Activated CD8-positive, alpha-beta T cell treated with anti-CD3 and anti-CD28 coated beads for 36 hours (primary cell): ENCODE measurements at regions not wholly inside any gene's neighbourhood (a gene's known extent, or its start where the extent isn't known, plus 50 kb on each side); places are given as distances from the start of the nearest gene placed in this dataset.

Source experiments
- ATAC-seq: fragments of 200-7000 bp; cut with Tn5 transposase; one replicate; pipeline ENCODE4 v1.10.0; 2021; ENCODE audit warnings: mild to moderate bottlenecking, moderate library complexity
- CTCF ChIA-PET: fragments of 350-600 bp; sonication (Branson Sonifier 250); formaldehyde crosslinking; loops from one replicate; lab custom pipeline; 2021; ENCODE audit warnings: antibody characterized with exemption; lab: Charles Lee
- POLR2A ChIA-PET: fragments of 350-600 bp; sonication (Branson Sonifier 250); formaldehyde crosslinking; loops from one replicate; lab custom pipeline; 2021; ENCODE audit warnings: antibody characterized with exemption; lab: Charles Lee
- DNase-seq: peaks from one replicate; pipeline ENCODE4 v3.0.0-alpha.2; 2020
- H3K27ac Mint-ChIP-seq: one replicate; pipeline ENCODE4 v1.8.0; 2021; ENCODE audit warnings: mild to moderate bottlenecking, mixed read lengths
- H3K27me3 Mint-ChIP-seq: one replicate; pipeline ENCODE4 v1.8.0; 2021; ENCODE audit warnings: mixed read lengths
- H3K36me3 Mint-ChIP-seq: one replicate; pipeline ENCODE4 v1.8.0; 2021; ENCODE audit warnings: low read depth, mixed read lengths
- H3K4me1 Mint-ChIP-seq: one replicate; pipeline ENCODE4 v1.8.0; 2021; ENCODE audit warnings: low read depth, mixed read lengths
- H3K4me3 Mint-ChIP-seq: one replicate; pipeline ENCODE4 v1.8.0; 2021; ENCODE audit warnings: mild to moderate bottlenecking, moderate library complexity, mixed read lengths
- H3K9me3 Mint-ChIP-seq: one replicate; pipeline ENCODE4 v1.8.0; 2021; ENCODE audit warnings: mixed read lengths
- CTCF ChIP-seq: fragments of 200-600 bp; IDR thresholded peaks from one replicate; pipeline ENCODE4 v1.8.0; 2022; ENCODE audit warnings: antibody characterized with exemption, mild to moderate bottlenecking
- intact Hi-C: fragments of 100-400 bp; cut with micrococcal nuclease; formaldehyde crosslinking; loops from one replicate; pipeline ENCODE4 v1.10.0; 2022

- ChIA-PET POLR2A (no interaction called here), CTCF (no interaction called here)
- Mint-ChIP-seq H3K27ac (no peak overlapping the region), H3K27me3 (no peaks in the 10 kb centered on the region), H3K4me1 (no peaks in the 10 kb centered on the region), H3K4me3 (no peak overlapping the region), H3K9me3 (peaks cover 2% of the 10 kb centered on the region), H3K36me3 (no peaks in the 10 kb centered on the region)
- TF ChIP-seq CTCF: no peak
- intact Hi-C loops: no loop called here
- DNase-seq (no peak), ATAC-seq (no peak)
Measured at GRCh38 chr4:57605376-57605775, 495.2 kb upstream of the IGFBP7 start.

- Mint-ChIP-seq H3K36me3 (no peaks in the 10 kb centered on the region), H3K4me3 (no peak overlapping the region), H3K4me1 (no peaks in the 10 kb centered on the region), H3K27ac (no peak overlapping the region), H3K27me3 (no peaks in the 10 kb centered on the region), H3K9me3 (peaks cover 2% of the 10 kb centered on the region)
- ChIA-PET POLR2A (no interaction called here), CTCF (no interaction called here)
- intact Hi-C loops: no loop called here
- no peak for TF ChIP-seq CTCF
- DNase-seq: no peak
- ATAC-seq: no peak
Measured at GRCh38 chr4:57602141-57602540, 492.0 kb upstream of the IGFBP7 start.

- Mint-ChIP-seq H3K27ac (no peak overlapping the region), H3K4me3 (no peak overlapping the region), H3K9me3 (no peaks in the 10 kb centered on the region), H3K4me1 (no peaks in the 10 kb centered on the region), H3K36me3 (no peaks in the 10 kb centered on the region), H3K27me3 (no peaks in the 10 kb centered on the region)
- ChIA-PET POLR2A (no interaction called here), CTCF (no interaction called here)
- TF ChIP-seq CTCF: no peak
- intact Hi-C loops: no loop called here
- no peak for ATAC-seq
- no peak for DNase-seq
Measured at GRCh38 chr4:57591073-57591472, 480.9 kb upstream of the IGFBP7 start.

- ChIA-PET POLR2A (no interaction called here), CTCF (no interaction called here)
- no peak for DNase-seq
- Mint-ChIP-seq H3K27me3 (no peaks in the 10 kb centered on the region), H3K4me1 (no peaks in the 10 kb centered on the region), H3K4me3 (no peak overlapping the region), H3K9me3 (no peaks in the 10 kb centered on the region), H3K27ac (no peak overlapping the region), H3K36me3 (no peaks in the 10 kb centered on the region)
- ATAC-seq: no peak
- intact Hi-C loops: no loop called here
- TF ChIP-seq CTCF: no peak
Measured at GRCh38 chr4:57588557-57588956, 478.4 kb upstream of the IGFBP7 start.

GRCh38 chr4:57580710-57581599 lies 470.8 kb upstream of the IGFBP7 start:
- ChIA-PET POLR2A (no interaction called here), CTCF (no interaction called here)
- H3K4me1 Mint-ChIP-seq: no peaks in the 10 kb centered on the region
- no peaks in the 10 kb centered on the region for H3K27me3 Mint-ChIP-seq
- TF ChIP-seq CTCF: no peak
- intact Hi-C loops: no loop called here
- H3K4me3 Mint-ChIP-seq: no peak overlapping the region
- ATAC-seq: no peak
- H3K27ac Mint-ChIP-seq: no peak overlapping the region
- no peaks in the 10 kb centered on the region for H3K9me3 Mint-ChIP-seq
- H3K36me3 Mint-ChIP-seq: no peaks in the 10 kb centered on the region
- DNase-seq: no peak
